ENCODE measurements at regions not wholly inside any gene's neighbourhood (a gene's known extent, or its start where the extent isn't known, plus 50 kb on each side); places are given as distances from the start of the nearest gene placed in this dataset.
"Not testable (repeated sequence)": the region's sequence is repeated elsewhere in the genome, so short reads cannot be mapped to it uniquely, and the experiment has no call there.

GRCh38 chr14:105678996-105679958 is 152.9 kb downstream of the TMEM121 start:
- DNase-seq (ENCODE audit: low spot score): not testable (repeated sequence)

GRCh38 chr14:105679959-105680735 is 153.8 kb downstream of the TMEM121 start:
- not testable (repeated sequence) for DNase-seq (ENCODE audit: low spot score)

GRCh38 chr14:105680736-105681098 is 154.3 kb downstream of the TMEM121 start:
- DNase-seq (ENCODE audit: low spot score): not testable (repeated sequence)

GRCh38 chr14:105681606-105682185 is 155.3 kb downstream of the TMEM121 start:
- DNase-seq (ENCODE audit: low spot score): not testable (repeated sequence)

- DNase-seq (ENCODE audit: low spot score): not testable (repeated sequence)
Observed at GRCh38 chr14:105682442-105682841, 156.1 kb downstream of the TMEM121 start.

- TF ChIP-seq CTCF (IDR thresholded peaks at IDR 0.05; ENCODE audit: extremely low read depth, missing control alignments): no peak
- no peak for DNase-seq (ENCODE audit: low spot score)
Observed at GRCh38 chr14:105682956-105683570, 156.7 kb downstream of the TMEM121 start.

GRCh38 chr14:105684056-105684455 is 157.7 kb downstream of the TMEM121 start:
- not testable (repeated sequence) for DNase-seq (ENCODE audit: low spot score)

GRCh38 chr14:105684597-105684996 is 158.2 kb downstream of the TMEM121 start:
- DNase-seq (ENCODE audit: low spot score): not testable (repeated sequence)

- no peak for TF ChIP-seq CTCF (IDR thresholded peaks at IDR 0.05; ENCODE audit: extremely low read depth, missing control alignments)
- no peak for DNase-seq (ENCODE audit: low spot score)
Observed at GRCh38 chr14:105685003-105685402, 158.6 kb downstream of the TMEM121 start.

GRCh38 chr14:105685605-105686004 is 159.2 kb downstream of the TMEM121 start:
- not testable (repeated sequence) for DNase-seq (ENCODE audit: low spot score)

- DNase-seq (ENCODE audit: low spot score): not testable (repeated sequence)
Observed at GRCh38 chr14:105686050-105686449, 159.7 kb downstream of the TMEM121 start.

GRCh38 chr14:105686462-105687170 is 160.2 kb downstream of the TMEM121 start:
- not testable (repeated sequence) for DNase-seq (ENCODE audit: low spot score)

- DNase-seq (ENCODE audit: low spot score): not testable (repeated sequence)
Observed at GRCh38 chr14:105687171-105688022, 161.0 kb downstream of the TMEM121 start.

GRCh38 chr14:105688023-105688351 is 161.6 kb downstream of the TMEM121 start:
- peak; percentile 65 for DNase-seq (ENCODE audit: low spot score)

GRCh38 chr14:105688664-105689221 is 162.4 kb downstream of the TMEM121 start:
- not testable (repeated sequence) for DNase-seq (ENCODE audit: low spot score)

All from GM20000 (cell line).